ENCODE measurements at regions not wholly inside any gene's neighbourhood (a gene's known extent, or its start where the extent isn't known, plus 50 kb on each side); places are given as distances from the start of the nearest gene placed in this dataset.
"Not testable (repeated sequence)": the region's sequence is repeated elsewhere in the genome, so short reads cannot be mapped to it uniquely, and the experiment has no call there.

DNA sequence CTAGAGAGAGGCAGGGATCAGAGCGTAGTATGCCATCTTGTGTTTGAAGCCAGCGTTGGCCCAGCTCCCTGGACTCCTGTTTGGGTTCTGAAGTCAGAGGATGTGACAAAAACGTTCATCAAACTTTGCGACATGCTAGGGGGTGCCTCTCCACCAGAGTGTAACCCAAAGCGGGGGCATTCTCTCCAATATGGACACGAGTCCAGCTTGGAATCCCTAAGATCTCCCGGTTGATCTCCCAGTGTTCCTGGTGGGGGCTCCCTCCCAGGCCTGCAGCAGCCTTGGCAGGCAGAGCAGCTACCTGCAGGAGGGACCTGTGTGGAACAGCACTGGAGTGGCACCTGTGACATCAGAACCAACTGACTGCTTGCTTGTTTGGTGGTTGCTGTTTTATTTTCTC is 218.8 kb upstream of the ECI2 start:
- no peak for DNase-seq (ENCODE audit: low read depth in 2 of 2)

DNA sequence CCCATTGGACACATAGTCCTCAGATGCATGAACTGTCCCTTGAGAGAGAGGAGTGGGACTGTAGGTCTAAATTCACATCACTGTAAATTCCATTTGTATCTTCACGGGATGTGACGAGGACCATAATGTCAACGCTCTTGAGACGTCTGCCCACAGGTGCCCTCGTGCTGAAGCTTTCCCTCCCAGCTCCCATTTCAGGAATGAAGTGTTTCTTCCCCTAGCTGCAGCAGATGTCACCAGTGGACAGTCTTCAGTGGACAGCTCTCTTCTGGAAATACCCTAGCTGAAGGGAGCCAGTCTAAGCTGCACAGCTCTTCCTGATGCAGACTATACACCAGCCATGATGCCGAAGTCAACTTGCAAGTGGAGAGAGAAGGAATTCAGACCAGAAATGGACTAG is 217.4 kb upstream of the ECI2 start:
- no peak for DNase-seq (ENCODE audit: low read depth in 2 of 2)

DNA sequence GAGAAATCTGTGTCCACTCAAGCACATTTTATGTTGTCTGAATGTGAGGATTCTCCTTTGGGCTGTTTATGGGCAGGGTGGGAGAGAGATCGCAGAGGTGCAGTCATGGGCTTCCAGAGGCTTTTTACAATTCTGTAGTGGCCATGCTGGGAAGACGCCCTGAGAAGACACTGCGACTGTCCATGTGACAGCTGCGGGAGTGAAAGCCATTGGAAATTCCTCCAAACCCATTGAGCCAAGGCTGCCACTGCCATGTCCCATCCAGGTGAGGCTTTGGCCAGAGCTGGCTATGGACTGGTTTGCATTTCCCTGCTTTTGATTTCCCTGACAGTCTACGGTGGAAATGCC is 216.9 kb upstream of the ECI2 start:
- DNase-seq (ENCODE audit: low read depth in 2 of 2): no peak

DNA sequence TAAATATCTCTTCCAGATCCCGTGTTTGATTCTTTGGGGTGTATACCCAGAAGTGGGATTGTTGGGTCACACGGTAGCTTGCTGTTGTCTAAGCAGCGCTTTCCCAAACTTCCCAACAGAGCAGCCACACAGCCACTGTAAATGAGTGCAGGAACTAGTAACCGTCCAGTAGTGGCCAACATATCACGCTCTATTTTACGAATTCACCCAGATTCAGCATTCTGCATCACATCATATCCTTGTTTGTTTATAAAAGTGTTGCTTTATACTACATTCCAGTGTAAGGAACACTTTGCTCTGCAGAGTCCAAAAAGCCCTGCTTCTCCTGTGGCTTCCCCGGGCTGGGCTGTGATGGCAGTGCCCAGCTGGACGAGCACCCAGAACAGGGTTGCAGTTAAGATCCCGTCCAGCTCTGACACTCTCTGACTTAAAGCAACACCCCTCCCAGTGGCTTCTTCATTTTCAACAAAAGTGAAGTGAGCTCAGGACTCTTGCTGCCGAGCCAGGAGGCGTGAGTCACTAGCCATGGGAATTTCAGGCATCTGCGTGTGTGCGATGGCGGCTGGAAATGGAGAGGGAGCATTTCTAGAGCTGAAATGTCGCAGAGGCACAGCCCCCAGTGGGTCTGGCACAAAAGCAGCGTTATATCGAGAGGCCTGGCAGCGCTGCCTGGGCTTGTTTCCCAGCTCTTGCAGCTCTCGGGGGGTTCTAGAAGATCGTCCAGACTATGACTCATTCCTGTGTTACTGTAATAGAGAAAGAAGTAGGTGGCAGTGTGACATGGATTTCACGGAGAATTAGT is 216.3 kb upstream of the ECI2 start:
- DNase-seq (ENCODE audit: low read depth in 2 of 2): peak; percentile 86 to 88

DNA sequence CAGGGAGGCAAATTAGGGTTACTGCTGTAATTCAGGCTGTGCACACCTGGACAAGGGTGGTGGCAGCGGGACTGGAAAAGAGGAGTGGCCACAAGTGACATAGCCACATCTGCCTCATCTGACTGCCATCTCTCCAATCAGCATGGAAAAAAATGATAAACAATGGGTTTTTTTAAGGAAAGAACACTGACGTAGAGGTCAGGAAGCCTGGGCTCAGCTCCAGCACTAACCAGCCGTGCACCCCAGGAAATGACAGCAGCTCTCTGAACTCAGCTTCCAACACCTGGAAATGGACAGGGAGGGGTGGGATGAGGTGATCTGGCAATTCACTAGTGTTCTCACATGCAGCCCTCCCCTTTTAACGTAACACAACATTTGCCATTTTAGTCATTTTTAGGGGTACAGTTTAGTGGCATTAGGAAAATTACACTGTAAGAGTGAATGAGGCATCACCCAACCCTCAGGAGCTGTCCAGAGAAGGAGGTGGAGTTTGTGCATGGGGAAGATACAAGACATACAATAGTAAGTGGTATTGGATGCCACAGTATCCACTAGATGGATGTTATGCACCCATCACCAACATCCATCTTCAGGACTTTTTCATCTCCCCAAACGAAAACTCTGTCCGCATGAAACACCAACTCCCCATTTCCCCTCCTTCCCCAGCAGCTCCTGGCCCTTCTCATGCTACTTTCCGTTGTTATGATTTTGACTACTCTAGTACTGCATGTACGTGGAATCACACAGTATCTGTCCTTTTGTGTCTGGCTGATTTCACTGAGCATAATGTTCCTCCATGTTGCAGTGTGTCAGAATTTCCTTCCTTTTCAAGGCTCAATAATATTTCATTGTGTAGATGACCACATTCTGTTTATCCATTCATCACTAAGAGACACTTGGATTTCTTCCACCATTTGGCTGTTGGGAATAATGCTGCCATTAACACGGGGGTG is 215.5 kb upstream of the ECI2 start:
- DNase-seq (ENCODE audit: low read depth in 2 of 2): no peak

DNA sequence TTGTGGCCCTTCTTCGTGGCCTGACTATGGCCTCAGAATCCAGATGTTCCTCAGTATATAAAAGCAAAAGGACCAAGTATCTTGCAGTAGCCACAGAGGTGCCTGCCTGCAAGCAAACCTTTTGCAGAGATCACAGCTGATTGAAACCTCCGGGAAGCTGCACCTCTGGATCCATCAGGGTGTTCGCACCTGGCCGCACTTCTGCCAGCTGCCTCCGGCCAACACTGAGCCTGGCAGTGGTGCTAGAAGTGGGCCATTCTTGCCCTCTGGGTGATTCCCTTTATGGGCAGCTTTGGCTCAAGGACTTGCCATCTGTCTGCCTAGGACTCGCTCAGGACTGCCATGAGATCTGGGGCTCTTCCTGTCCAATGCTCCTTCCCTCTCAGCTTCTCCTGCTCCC is 214.6 kb upstream of the ECI2 start:
- no peak for DNase-seq (ENCODE audit: low read depth in 2 of 2)

DNA sequence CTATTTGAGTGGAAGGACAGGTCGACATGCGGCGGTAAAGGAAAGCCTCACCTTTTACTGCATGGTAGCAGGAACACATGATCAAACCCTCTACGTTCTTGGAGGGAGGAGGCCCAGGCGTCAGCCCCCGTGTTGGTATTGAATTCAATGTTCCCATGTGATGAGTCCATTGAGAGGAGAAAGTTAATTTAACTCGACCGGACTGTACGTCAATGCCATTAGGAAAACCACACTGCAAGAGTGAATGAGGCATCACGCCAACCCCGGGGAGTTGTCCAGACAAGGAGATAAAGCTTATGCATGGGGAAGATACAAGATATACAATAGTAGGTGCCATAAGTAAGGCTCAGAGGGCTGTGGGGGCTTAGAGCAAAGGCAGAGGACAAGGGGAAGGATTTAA is 213.9 kb upstream of the ECI2 start:
- DNase-seq (ENCODE audit: low read depth in 2 of 2): no peak

DNA sequence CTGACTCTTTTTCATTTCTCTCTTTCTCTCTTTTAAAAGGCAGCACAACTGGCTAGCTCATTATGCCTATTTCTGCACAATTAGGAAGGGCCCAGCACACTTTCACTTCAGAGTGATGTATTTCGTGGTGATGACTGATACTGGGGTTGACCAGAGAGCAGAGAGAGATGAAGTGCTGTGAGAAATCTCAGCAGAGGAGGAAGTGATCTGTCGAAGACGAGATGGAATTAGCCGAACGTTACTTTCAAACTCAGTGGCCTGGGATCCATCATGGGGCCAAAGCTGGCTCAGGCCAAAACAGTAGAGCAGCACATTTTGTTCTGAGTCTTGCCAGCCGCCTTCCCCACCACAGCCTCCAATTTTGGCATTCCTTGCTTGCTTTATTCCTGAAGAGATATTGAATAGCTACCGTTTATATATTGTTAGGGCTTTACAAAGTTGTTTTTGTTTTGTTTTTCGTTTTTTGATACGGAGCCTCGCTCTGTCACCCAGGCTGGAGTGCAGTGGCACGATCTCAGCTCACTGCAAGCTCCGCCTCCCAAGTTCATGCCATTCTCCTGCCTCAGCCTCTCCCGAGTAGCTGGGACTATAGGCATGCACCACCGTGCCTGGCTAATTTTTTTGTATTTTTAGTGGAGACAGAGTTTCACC is 213.2 kb upstream of the ECI2 start:
- DNase-seq (ENCODE audit: low read depth in 2 of 2): no peak

DNA sequence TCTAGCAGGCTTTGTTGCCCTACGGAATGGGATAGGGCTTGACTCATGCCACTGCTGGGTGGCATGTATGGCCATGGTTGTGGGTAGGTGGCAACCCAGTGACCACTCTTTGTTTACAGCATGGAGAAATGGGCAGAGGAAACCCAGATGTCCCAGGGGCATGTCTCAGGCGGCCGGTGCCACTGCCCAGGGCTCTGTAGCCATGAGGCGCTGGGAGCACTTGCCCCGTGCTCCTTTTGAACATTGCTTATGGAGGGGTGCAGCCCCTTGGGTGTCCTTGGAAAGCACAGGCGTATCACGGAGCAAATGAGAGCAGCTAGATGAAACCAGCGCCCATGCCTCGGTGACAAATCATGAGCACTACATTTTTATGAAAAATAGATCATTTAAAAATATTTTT is 212.5 kb upstream of the ECI2 start:
- no peak for DNase-seq (ENCODE audit: low read depth in 2 of 2)

DNA sequence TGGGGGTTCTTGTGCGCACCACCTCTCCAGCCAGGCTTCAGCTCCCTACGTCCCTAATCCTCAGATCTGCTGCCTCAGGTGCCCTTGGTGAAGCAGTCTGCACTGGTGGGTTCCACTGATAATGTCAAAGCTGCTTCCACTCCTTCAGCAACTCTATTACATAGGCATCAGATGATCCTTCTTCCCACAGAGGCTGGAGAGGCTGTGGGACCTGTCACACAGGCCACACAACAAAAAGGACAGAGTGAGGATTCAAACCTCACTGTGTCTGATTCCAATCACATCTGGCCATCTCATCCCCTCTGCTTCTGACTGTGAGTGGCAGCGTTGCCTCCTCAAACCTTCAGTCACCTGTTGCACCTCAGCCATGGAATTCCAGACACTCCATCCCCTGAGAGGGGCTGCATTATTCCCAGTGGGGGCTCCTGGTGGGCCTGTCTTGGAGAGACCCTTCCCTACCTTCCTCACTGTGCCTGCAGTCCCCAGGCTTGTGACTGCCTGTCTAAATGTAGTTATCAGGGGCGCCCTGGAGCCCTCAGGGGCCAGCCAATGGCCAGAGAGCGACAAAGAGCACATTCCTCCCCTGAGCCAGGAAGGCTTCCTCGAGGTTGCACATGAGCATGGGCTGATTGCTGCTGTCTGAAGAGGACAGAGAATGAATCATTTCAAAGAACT is 211.4 kb upstream of the ECI2 start:
- DNase-seq (ENCODE audit: low read depth in 2 of 2): no peak

DNA sequence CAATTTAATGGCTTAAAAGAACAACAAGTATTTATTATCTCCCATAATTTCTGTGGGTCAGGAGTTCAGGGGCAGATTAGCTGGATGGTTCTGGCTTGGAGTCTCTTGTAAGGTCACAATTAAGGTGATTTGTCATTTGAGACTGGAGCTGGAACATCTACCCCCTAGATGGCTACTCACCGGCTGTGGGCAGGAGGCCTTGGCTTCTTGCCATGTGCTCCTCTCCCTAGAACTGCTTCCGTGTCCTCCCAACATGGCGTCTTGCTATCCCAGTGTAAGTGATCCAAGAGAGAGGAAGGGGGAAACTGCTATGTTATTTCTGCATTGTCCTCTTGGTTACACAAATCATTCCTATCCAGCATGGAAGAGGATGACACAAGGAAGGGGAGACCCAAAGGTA is 210.2 kb upstream of the ECI2 start:
- no peak for DNase-seq (ENCODE audit: low read depth in 2 of 2)

DNA sequence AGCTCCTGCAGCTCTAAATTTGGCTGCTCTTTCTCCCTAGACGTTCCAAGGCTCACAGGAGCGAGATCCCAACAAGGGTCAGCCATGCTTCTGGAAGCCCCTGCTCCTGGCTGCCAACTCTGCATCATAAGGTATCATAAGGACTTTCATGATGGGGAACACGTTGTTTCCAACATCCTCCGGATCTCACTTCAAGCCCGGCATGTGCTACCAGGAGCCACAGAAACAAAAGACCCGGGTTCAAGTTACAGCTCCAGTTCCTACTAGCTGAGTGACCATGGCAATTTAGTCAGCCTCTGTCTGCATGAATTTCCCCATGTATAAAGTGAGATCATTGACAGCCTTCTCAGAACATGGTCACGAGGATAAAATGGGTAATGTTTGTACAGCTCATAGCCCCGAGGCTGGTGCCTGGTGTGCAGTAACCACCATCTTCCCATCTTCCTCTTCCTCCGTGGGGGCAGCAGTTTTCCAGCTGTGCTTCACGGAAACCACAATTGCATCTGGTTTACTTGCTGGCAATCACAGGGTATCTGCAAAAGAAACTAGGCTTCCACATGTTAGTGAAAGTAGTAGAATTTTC is 209.0 kb upstream of the ECI2 start:
- no peak for DNase-seq (ENCODE audit: low read depth in 2 of 2)

DNA sequence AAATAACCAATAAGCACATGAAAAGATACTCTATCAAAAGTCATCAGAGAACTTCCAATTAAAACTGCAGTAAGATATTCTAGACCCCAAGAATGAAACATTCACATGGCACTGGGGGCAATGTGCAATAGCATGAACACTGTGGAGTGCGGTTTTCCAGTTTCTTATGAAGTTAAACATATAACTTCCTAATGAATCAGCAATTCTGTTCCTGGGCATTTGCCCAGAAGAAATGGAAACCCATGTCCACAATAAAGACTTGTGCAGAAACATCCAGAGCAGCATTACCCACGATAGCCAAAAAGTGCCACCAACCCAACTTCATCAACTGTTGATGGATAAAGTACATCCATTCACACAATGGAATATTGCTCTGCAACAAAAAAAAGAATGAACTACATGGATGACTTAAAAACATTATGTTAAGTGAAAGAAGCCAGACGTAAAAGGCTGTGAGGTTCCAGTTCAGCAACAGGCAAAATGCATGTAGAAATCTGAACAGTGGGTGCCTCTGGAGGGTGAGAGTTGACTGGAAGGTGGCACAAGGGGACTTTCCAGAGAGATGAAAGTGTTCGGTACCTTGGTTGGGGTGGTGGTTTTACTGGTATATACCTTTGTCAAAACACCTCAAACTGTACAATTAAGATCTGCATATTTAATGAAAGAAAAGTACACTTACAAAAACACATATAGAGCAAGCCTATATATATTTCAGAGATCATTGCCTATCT is 207.2 kb upstream of the ECI2 start:
- no peak for DNase-seq (ENCODE audit: low read depth in 2 of 2)

DNA sequence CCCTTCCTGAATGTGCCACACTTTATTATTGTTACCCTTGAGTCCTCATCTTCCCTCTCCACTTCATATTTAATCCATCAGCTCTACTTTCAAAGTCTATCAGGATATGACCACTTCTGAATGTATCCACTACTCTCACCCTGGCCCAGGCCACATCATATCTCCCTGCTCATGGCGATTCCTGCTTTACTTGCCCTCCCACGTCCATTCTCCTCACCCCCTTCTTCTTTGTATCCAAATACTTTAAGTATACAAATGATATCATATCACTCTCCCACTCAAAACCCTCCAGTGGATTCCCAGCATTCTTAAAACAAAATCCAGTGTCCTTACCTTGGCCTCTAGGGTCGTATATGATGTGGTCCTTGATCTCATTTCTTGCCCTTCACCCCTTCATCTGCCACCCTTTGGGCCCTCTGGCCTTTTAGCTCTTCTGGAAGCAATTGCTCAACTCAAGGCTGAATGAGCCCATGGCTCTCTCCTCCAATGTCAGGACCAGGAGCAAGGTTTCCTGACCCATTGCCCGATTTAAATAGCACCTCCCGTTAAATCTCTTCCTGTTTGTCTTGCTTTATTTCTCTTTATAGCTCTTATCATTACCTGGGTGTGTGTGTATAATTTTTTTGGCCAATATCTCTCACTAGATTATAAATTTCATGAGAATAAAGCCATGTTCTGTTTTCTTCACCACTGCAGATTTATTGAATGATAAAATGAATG is 205.9 kb upstream of the ECI2 start:
- DNase-seq (ENCODE audit: low read depth in 2 of 2): no peak

DNA sequence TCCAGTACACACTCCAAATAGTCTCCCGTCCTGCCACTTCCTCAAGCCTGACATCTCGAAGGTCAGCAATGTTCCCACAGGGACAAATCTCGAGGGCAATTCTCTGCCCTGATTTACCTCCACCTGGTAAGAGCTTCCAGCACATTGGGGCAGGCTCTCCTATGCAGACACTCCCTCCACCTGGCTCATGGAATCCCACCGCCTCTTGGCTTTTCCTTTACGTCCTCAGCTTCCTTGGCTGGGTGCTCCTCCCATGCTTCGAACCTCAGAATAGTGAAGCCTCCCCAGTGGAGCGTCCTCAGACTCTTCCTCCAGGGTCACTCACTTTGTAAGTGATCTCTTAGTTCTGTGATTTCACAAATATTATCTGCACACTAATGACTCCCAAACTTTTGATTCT is 205.2 kb upstream of the ECI2 start:
- no peak for DNase-seq (ENCODE audit: low read depth in 2 of 2)

DNA sequence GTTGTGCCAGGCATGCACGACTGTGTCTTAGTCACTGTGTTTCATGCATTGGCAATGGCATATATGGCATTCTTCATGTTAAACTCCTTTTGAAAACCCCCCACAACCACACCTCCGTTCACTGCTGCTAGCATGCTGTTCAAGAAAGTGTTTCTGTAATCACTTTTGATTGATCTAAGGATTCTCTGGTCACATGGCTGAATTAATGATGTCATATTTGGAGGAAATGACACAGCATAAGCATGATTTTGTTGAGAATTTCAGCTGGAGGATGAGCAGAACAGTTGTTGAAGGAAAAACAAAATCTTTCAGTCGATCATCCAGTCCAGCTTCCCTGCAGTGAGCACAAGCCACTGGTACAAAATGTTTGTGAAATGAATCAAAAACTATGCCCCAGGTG is 203.5 kb upstream of the ECI2 start:
- DNase-seq (ENCODE audit: low read depth in 2 of 2): no peak

DNA sequence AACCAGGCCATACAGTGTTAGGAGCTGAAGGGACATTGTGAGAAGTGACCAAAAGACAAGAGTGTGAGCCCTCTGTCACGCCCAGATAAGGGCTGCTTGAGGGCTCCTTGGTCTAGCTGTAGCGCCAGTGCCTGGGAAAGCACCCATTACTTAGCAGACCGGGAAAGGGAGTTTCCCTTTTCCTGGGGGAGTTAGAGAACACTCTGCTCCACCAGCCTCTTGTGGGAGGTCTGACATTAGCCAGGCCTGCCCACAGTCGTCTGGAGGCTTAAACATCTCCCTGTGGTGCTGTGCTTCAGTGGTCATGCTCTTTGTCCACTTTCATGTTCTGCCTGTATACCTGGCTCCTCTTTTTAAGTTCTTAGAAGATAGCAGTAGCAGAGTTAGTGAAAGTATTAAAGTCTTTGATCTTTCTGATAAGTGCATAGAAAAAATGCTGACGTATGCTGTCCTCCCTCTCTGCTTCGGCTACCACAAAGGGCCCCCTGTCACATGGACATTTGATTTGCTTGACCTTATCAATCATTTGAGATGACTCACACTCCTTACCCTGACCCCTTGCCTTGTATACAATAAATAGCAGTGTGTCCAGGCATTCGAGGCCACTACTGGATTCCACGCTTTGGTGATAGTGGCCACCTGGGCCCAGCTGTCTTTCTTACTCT is 201.5 kb upstream of the ECI2 start:
- no peak for DNase-seq (ENCODE audit: low read depth in 2 of 2)

DNA sequence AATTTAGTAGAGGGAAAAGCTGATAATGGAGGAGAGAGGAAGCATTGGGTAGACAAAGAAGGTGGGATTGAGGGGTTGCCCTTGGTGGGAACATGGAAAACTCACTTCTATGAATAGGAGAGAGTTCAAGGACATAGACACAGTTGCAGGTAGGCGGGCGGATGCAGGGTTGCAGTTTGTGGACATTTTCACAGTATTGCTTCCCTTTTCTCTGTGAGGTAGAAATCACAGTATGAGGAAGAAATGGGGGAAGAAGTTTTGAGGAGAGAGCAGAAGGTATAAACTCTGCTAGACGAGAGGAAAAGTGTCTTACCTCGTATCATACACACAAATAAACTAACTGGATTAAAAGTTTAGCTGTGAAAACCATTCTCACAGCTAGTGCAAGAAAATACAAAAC is 200.7 kb upstream of the ECI2 start:
- no peak for DNase-seq (ENCODE audit: low read depth in 2 of 2)

DNA sequence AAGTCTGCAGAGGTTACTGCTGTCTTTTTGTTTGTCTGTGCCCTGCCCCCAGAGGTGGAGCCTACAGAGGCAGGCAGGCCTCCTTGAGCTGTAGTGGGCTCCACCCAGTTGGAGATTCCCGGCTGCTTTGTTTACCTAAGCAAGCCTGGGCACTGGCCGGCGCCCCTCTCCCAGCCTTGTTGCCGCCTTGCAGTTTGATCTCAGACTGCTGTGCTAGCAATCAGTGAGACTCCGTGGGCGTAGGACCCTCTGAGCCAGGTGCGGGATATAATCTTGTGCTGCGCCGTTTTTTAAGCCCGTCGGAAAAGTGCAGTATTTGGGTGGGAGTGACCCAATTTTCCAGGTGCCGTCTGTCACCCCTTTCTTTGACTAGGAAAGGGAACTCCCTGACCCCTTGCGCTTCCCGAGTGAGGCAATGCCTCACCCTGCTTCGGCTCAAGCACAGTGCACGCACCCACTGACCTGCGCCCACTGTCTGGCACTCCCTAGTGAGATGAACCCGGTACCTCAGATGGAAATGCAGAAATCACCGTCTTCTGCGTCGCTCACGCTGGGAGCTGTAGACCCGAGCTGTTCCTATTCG is 198.9 kb upstream of the ECI2 start:
- not testable (repeated sequence) for DNase-seq (ENCODE audit: low read depth in 2 of 2)

All from fibroblast of skin of left quadriceps (primary cell).